ENCODE measurements at regions not wholly inside any gene's neighbourhood (a gene's known extent, or its start where the extent isn't known, plus 50 kb on each side); places are given as distances from the start of the nearest gene placed in this dataset.

DNA sequence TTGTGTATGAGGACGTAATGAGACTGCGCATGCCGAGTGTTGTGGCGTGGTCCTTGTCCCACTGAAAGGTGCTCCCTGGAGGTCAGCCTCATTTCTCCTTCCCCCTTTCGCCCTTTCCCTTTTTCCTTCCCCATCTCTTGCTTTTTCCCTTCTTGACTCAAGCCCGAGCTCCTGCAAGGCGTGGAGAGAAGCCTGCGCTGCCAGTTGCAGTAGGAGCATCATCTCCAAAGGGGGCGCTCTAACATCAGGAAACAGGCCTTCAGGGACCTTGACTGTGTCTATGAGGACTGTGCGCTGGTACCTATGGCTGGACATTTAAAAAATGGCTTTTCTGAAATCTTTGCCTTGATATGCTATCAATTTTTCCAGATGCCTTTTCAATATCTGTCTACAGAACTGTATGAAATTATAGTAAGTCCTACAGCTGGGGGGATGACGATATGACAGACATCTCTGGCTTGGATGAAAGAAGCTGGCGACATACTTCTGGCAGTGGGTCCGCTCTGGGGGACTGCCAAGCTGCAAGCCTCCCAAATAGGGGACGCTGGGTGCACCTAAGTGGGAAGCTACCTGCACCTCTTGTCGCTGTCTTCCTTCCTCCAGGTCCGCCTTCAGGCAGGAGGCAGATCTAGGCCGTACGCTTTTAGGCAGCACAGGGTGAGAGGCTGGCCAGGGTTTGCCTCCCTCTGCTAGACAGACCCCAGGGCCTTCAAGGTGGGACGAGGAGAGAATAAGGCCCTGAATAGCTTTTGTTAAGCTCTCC is 96.5 kb downstream of the NXPE2 start:
- Histone ChIP-seq H3K4me3 (no peak overlapping the region), H3K4me1 (no peaks in the 10 kb centered on the region), H3K9me3 (no peaks in the 10 kb centered on the region), H3K27me3 (no peaks in the 10 kb centered on the region), H3K27ac (no peak overlapping the region), H3K36me3 (no peaks in the 10 kb centered on the region)
- TF ChIP-seq POLR2AphosphoS5 (IDR thresholded peaks at IDR 0.05) (no peak), POLR2A (IDR thresholded peaks at IDR 0.05) (no peak)
- TF ChIP-seq, protein P1, sequence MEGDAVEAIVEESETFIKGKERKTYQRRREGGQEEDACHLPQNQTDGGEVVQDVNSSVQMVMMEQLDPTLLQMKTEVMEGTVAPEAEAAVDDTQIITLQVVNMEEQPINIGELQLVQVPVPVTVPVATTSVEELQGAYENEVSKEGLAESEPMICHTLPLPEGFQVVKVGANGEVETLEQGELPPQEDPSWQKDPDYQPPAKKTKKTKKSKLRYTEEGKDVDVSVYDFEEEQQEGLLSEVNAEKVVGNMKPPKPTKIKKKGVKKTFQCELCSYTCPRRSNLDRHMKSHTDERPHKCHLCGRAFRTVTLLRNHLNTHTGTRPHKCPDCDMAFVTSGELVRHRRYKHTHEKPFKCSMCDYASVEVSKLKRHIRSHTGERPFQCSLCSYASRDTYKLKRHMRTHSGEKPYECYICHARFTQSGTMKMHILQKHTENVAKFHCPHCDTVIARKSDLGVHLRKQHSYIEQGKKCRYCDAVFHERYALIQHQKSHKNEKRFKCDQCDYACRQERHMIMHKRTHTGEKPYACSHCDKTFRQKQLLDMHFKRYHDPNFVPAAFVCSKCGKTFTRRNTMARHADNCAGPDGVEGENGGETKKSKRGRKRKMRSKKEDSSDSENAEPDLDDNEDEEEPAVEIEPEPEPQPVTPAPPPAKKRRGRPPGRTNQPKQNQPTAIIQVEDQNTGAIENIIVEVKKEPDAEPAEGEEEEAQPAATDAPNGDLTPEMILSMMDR (IDR thresholded peaks at IDR 0.05), result peak in 1 of 3 donors; percentile 36
- no peak for DNase-seq (ENCODE audit: low spot score in 2 of 2)
- intact Hi-C loops (cut with DNase I; ENCODE audit: low total_unique reads), result no loop called here

DNA sequence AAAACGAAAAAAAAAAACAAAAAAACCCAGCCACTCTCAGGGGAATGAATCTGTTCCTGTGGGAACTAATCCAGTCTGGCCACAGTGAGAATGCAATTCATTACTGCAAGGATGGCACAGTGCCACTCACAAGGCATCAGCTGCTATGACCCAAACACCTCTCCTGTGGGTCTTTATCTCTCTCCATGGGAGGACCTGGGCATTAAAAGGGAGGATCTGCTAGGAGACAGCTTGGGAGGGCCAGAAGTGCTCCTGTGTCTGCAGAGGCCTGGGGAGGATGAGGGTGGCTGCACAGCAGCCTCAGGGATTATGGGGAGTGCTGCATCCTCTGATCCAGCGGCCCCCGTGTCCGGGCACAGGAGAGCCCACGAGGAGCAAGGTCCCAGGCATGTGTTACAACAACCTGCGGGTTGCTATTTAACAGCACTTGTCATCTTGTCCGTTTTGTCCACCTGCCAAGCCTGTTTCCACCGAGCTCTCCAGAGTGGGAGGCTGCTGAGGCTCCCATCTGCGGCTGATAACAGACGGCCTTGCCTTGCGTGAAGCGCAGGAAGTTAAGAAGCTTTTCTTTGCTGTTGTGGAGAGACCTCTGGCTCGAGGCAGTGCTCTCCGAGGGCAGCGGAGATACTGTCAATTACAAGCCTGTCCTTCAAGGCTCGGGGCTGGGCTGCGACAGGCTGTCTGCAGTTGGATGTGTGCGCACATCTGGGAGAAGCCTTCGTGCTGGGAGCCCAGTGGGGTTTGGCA is 97.7 kb downstream of the NXPE2 start:
- H3K36me3 ChIP-seq, result no peaks in the 10 kb centered on the region
- no peak overlapping the region for H3K4me3 ChIP-seq
- DNase-seq (ENCODE audit: low spot score in 2 of 2), result no peak
- no peaks in the 10 kb centered on the region for H3K4me1 ChIP-seq
- H3K9me3 ChIP-seq, result no peaks in the 10 kb centered on the region
- TF ChIP-seq POLR2A (IDR thresholded peaks at IDR 0.05) (no peak), POLR2AphosphoS5 (IDR thresholded peaks at IDR 0.05) (no peak)
- TF ChIP-seq, protein P1 (IDR thresholded peaks at IDR 0.05), result no peak
- intact Hi-C loops (cut with DNase I; ENCODE audit: low total_unique reads), result no loop called here
- no peaks in the 10 kb centered on the region for H3K27me3 ChIP-seq
- no peak overlapping the region for H3K27ac ChIP-seq

DNA sequence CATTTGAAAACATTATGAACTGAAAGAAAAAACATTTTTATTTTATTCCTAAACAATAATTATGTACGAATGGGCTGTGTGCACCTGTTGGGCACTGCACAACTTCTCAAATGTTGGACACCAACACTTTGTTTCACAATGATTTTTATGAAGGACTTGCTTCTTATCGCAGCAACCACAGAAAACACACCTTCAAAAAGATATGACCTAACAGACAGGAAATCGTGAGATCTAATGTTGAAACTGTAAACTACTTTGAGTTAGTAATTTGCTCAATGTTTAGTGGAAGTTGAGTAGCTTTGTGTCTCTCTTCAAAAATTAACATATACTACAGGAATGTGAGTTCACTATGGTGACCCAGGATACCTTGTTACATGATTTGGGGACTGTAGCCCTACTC is 98.6 kb downstream of the NXPE2 start:
- H3K9me3 ChIP-seq, result no peaks in the 10 kb centered on the region
- no peak for DNase-seq (ENCODE audit: low spot score in 2 of 2)
- intact Hi-C loops (cut with DNase I; ENCODE audit: low total_unique reads), result no loop called here
- no peak overlapping the region for H3K27ac ChIP-seq
- H3K4me1 ChIP-seq, result no peaks in the 10 kb centered on the region
- H3K36me3 ChIP-seq, result no peaks in the 10 kb centered on the region
- no peaks in the 10 kb centered on the region for H3K27me3 ChIP-seq
- no peak for TF ChIP-seq POLR2A (IDR thresholded peaks at IDR 0.05)
- TF ChIP-seq, protein P1 (IDR thresholded peaks at IDR 0.05), result no peak
- no peak for TF ChIP-seq POLR2AphosphoS5 (IDR thresholded peaks at IDR 0.05)
- no peak overlapping the region for H3K4me3 ChIP-seq

DNA sequence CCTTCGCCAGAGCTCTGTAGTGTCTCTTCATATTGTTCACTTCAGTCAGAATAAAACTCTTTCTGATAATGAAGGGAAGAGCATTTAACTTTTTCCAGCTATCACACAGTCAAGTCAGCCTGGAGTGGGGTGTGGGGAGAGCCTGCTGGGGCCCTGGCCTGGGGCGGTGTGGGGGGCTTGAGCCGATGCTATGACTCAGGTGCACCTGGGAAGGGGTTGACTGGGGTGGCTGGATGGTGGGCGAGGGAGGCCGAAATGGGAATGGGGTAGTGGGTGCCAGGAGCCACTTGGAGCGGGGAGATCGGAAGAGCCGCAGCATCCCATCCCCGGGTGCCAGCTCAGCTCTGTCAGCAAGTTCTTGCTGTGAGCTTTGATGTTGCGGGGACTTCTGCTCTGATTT is 100.9 kb downstream of the NXPE2 start:
- intact Hi-C loops (cut with DNase I; ENCODE audit: low total_unique reads), result no loop called here
- no peak for TF ChIP-seq POLR2A (IDR thresholded peaks at IDR 0.05)
- no peak for DNase-seq (ENCODE audit: low spot score in 2 of 2)
- no peak overlapping the region for H3K4me3 ChIP-seq
- H3K9me3 ChIP-seq, result no peaks in the 10 kb centered on the region
- no peaks in the 10 kb centered on the region for H3K4me1 ChIP-seq
- no peaks in the 10 kb centered on the region for H3K27me3 ChIP-seq
- no peak overlapping the region for H3K27ac ChIP-seq
- H3K36me3 ChIP-seq, result no peaks in the 10 kb centered on the region

DNA sequence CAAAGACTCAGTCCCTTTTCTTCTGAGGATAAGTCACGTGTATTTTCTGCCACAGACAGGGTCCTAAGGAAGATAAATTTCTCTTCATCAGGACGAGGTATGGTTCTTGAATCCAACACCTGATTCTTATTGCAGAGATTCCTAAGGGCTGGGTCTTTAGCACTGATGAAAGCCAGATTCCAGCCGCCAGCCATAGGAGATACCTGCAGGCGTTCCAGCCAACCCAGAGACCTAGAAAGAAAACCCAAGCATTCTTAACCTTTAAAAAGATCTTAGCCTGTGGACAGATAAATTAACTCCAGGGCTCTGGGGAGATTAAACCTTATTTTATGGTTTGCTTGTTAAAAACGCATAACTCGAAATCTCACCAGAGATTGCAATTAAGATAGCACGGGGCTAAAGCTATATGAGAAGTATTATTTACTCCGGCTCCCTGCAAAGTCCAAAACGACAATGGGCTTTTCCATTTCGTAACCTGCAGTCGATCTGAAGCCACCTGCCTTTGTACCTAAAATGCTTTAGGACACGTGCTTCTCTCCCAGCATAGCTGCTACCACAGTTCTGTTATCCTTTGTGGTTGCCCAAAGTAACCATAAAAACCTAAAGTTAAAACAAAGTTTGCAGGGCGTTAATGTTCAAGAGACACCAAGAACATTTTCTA is 104.5 kb downstream of the NXPE2 start:
- Histone ChIP-seq H3K9me3 (no peaks in the 10 kb centered on the region), H3K4me3 (no peak overlapping the region), H3K4me1 (no peaks in the 10 kb centered on the region), H3K27ac (no peak overlapping the region), H3K36me3 (no peaks in the 10 kb centered on the region), H3K27me3 (no peaks in the 10 kb centered on the region)
- intact Hi-C loops (cut with DNase I; ENCODE audit: low total_unique reads), result loop anchor here (10.0 kb wide), 1 partner anchor 1282 kb away; no protein-coding TSS in a partner anchor
- TF ChIP-seq POLR2A (IDR thresholded peaks at IDR 0.05) (no peak), POLR2AphosphoS5 (IDR thresholded peaks at IDR 0.05) (no peak)
- TF ChIP-seq, protein P1 (IDR thresholded peaks at IDR 0.05), result no peak
- DNase-seq (ENCODE audit: low spot score in 2 of 2), result no peak

Data from breast epithelium (tissue), 4 donors.